Hepatocyte (in vitro differentiated cells): ENCODE measurements at regions not wholly inside any gene's neighbourhood (a gene's known extent, or its start where the extent isn't known, plus 50 kb on each side); places are given as distances from the start of the nearest gene placed in this dataset.

Experiments used
- DNase-seq: peaks from one replicate; pipeline ENCODE4 v3.0.0-alpha.2; 2016; ENCODE audit warnings: low spot score
- H2AFZ ChIP-seq: fragments of 200-600 bp; sonication (generic); 2 replicates; pipeline ENCODE4 v1.6.0; 2016; ENCODE audit warnings: antibody characterized with exemption, mild to moderate bottlenecking
- H3K27ac ChIP-seq: fragments of 200-600 bp; sonication (generic); 2 replicates; pipeline ENCODE4 v1.5.1; 2016; ENCODE audit warnings: mild to moderate bottlenecking
- H3K27me3 ChIP-seq: fragments of 200-600 bp; sonication (generic); 2 replicates; pipeline ENCODE4 v1.6.1; 2016
- H3K36me3 ChIP-seq: fragments of 200-600 bp; sonication (generic); replicated peaks from 2 replicates; pipeline ENCODE4 v1.5.1; 2016; ENCODE audit warnings: low read depth; ENCODE audit not compliant: insufficient read depth
- H3K4me1 ChIP-seq: fragments of 200-600 bp; sonication (generic); 2 replicates; pipeline ENCODE4 v1.5.1; 2016; ENCODE audit warnings: mild to moderate bottlenecking, moderate library complexity; ENCODE audit not compliant: insufficient read depth
- H3K4me2 ChIP-seq: fragments of 200-600 bp; sonication (generic); 2 replicates; pipeline ENCODE4 v1.6.0; 2016
- H3K4me3 ChIP-seq: fragments of 200-600 bp; sonication (generic); 2 replicates; pipeline ENCODE4 v1.5.1; 2016; ENCODE audit warnings: mild to moderate bottlenecking
- H3K79me2 ChIP-seq: fragments of 200-600 bp; sonication (generic); 2 replicates; pipeline ENCODE4 v1.6.0; 2017; ENCODE audit warnings: mild to moderate bottlenecking
- H3K9me2 ChIP-seq: fragments of 200-600 bp; sonication (generic); replicated peaks from 2 replicates; pipeline ENCODE4 v1.6.0; 2017; ENCODE audit warnings: mild to moderate bottlenecking; ENCODE audit not compliant: insufficient read depth
- H3K9me3 ChIP-seq: fragments of 200-600 bp; sonication (generic); 2 replicates; pipeline ENCODE4 v1.5.1; 2016; ENCODE audit warnings: low read depth, mild to moderate bottlenecking
- H4K20me1 ChIP-seq: fragments of 200-600 bp; sonication (generic); 2 replicates; pipeline ENCODE4 v1.6.0; 2016; ENCODE audit warnings: mild to moderate bottlenecking; ENCODE audit not compliant: insufficient read depth, poor library complexity, severe bottlenecking
- EZH2 ChIP-seq: fragments of 200-600 bp; sonication (generic); IDR thresholded peaks from 2 replicates; pipeline ENCODE4 v1.6.1; 2016; ENCODE audit warnings: antibody characterized with exemption, mild to moderate bottlenecking, borderline replicate concordance
- EZH2phosphoT487 ChIP-seq: fragments of 200-600 bp; sonication (generic); IDR thresholded peaks from one replicate; pipeline ENCODE4 v1.6.1; 2018; ENCODE audit warnings: antibody characterized with exemption, mild to moderate bottlenecking, low read depth, moderate library complexity; ENCODE audit not compliant: unreplicated experiment, severe bottlenecking
- WGBS: methylation state at CpG from one replicate; pipeline ENCODE4 v1.1.6; 2016; ENCODE audit warnings: low lambda C conversion rate; ENCODE audit errors: missing lambda C conversion rate; 5-methylcytosine and 5-hydroxymethylcytosine counted together
- TF ChIP-seq, protein P1 (sequence below): fragments of 200-600 bp; sonication (generic); IDR thresholded peaks from 2 replicates; pipeline ENCODE4 v1.5.1; 2016; ENCODE audit warnings: antibody characterized with exemption, mild to moderate bottlenecking; ENCODE audit not compliant: poor library complexity

DNA sequence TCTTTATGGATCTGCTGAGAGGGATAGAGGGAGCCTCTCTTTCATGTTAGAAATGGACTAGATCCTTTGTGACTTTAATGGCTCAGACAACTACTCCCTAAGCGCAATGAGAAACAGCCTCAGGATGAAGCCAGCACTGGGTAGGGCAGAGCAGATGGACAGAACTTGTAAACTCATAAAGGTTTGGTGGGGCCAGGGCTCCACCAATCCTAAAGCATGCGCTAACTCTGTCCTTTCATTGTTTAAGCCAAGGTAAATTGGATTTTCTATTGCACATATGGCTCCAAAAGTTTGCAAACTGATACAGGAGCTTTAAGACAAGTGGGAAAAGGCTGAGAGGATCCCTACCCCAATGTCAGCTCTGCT lies 178.1 kb upstream of the MEOX2 start:
- WGBS, result 97% methylated on average over 2 of the region's 2 CpGs
- Histone ChIP-seq H4K20me1 (no peaks in the 10 kb centered on the region), H3K9me3 (no peaks in the 10 kb centered on the region), H3K36me3 (no peaks in the 10 kb centered on the region), H3K9me2 (no peaks in the 10 kb centered on the region), H3K27me3 (no peaks in the 10 kb centered on the region), H3K79me2 (no peaks in the 10 kb centered on the region), H3K4me3 (no peak overlapping the region), H3K27ac (no peak overlapping the region), H2AFZ (no peak overlapping the region), H3K4me1 (no peaks in the 10 kb centered on the region), H3K4me2 (no peak overlapping the region)
- DNase-seq, result no peak
- TF ChIP-seq EZH2phosphoT487, result no peak

DNA sequence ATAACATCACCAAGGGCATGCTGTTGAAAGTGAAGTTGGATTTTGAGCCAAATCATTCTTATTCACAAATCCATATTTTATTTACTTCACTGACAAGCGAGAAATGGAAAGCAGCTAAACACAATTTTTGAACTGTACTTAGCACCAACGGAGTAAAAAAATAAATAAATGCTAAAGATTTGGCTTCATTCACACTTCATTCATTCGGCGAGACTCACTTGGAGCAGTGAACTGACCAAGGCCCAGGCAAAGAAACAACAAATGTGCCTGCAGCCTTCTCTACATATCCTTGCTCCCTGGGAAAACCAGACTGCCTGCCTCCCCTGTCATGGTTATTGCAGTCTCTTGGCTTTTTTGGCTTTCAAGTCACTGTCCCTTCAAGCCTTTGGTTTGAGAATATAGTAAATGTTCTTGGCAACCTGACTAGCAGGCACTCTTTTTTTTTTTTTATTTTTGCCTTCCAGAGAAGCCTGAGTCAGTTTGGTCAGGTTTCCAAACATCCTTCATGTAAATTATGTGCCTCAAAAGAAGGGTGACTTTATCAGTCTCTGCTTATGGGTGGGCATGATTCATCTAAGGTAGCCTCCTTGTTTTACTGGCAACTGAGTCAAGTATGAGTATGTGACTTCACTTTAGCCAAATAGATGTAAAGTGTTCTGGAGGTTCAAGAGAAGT lies 177.6 kb upstream of the MEOX2 start:
- WGBS, result 94% methylated on average over 4 of the region's 4 CpGs
- no peaks in the 10 kb centered on the region for H3K79me2 ChIP-seq
- H3K4me1 ChIP-seq, result no peaks in the 10 kb centered on the region
- no peaks in the 10 kb centered on the region for H3K9me3 ChIP-seq
- no peak overlapping the region for H2AFZ ChIP-seq
- no peak overlapping the region for H3K27ac ChIP-seq
- no peak overlapping the region for H3K4me2 ChIP-seq
- no peaks in the 10 kb centered on the region for H3K9me2 ChIP-seq
- DNase-seq, result no peak
- no peaks in the 10 kb centered on the region for H3K36me3 ChIP-seq
- TF ChIP-seq EZH2phosphoT487, result no peak
- TF ChIP-seq EZH2, result no peak
- TF ChIP-seq, protein P1, sequence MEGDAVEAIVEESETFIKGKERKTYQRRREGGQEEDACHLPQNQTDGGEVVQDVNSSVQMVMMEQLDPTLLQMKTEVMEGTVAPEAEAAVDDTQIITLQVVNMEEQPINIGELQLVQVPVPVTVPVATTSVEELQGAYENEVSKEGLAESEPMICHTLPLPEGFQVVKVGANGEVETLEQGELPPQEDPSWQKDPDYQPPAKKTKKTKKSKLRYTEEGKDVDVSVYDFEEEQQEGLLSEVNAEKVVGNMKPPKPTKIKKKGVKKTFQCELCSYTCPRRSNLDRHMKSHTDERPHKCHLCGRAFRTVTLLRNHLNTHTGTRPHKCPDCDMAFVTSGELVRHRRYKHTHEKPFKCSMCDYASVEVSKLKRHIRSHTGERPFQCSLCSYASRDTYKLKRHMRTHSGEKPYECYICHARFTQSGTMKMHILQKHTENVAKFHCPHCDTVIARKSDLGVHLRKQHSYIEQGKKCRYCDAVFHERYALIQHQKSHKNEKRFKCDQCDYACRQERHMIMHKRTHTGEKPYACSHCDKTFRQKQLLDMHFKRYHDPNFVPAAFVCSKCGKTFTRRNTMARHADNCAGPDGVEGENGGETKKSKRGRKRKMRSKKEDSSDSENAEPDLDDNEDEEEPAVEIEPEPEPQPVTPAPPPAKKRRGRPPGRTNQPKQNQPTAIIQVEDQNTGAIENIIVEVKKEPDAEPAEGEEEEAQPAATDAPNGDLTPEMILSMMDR, result no peak
- H3K27me3 ChIP-seq, result no peaks in the 10 kb centered on the region
- H3K4me3 ChIP-seq, result no peak overlapping the region
- H4K20me1 ChIP-seq, result no peaks in the 10 kb centered on the region

DNA sequence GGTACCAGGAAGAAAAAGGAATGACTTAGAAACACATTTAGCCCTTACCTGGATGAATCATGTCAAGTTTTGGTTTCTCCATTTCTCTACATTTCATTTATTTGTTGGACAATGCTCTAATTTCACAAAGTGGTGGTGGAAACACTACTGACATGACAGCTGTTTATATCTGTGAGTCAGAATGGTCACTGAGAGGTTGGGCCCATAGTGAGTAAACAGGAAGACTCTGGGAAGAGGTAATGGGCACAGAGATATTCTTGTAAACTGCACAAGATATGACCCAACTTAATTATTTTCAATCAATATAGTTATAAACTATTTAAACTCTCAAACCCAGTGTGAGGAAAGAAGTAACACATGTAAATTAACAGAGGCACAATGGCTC lies 176.3 kb upstream of the MEOX2 start:
- no peaks in the 10 kb centered on the region for H3K9me3 ChIP-seq
- no peaks in the 10 kb centered on the region for H3K27me3 ChIP-seq
- no peak overlapping the region for H3K4me3 ChIP-seq
- no peaks in the 10 kb centered on the region for H3K4me1 ChIP-seq
- no peaks in the 10 kb centered on the region for H4K20me1 ChIP-seq
- H2AFZ ChIP-seq, result no peak overlapping the region
- H3K9me2 ChIP-seq, result no peaks in the 10 kb centered on the region
- no peaks in the 10 kb centered on the region for H3K79me2 ChIP-seq
- no peak for DNase-seq
- no peak overlapping the region for H3K27ac ChIP-seq
- no peaks in the 10 kb centered on the region for H3K36me3 ChIP-seq
- TF ChIP-seq EZH2 (no peak), EZH2phosphoT487 (no peak)
- TF ChIP-seq, protein P1, result no peak
- no peak overlapping the region for H3K4me2 ChIP-seq

DNA sequence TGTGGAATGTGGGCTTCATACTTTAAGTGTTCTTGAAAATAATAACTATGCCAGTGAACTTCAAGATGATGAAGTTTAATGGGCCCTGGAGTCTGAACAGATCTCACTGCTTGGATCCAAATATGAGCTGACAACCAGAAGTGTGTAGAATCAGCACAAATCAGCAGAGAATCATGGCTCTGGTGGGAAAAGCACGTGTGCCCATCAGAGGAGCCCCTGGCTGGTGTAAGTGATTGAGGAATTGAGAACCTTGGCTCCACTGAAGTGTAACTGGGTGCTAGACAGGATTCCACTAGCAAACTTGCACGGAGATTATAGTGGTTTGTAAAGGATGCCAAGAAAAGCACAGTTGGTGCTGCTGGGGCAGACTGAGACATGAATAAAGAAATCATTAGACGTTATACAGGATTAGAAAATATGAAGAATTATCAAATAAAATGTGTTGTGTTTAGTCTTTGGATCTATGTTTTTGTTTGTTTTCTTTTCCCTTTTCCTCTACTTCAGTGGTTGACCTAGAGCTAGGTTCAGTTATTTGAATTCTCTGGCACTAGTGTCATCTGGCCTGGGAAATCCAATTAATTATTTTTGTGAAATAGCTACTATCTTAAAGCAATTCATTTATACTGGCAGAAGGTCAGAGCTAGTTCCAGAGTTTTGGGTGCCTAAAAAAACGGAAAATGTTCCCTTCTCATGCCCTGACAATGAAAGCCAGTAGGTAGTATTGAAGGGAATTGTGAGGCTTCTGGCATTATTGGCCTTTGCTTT lies 175.7 kb upstream of the MEOX2 start:
- no peak for DNase-seq
- no peak overlapping the region for H2AFZ ChIP-seq
- no peaks in the 10 kb centered on the region for H4K20me1 ChIP-seq
- no peaks in the 10 kb centered on the region for H3K4me1 ChIP-seq
- H3K27ac ChIP-seq, result no peak overlapping the region
- H3K9me2 ChIP-seq, result no peaks in the 10 kb centered on the region
- WGBS, result 83% methylated on average over 4 of the region's 4 CpGs
- TF ChIP-seq, protein P1, result no peak
- TF ChIP-seq EZH2 (no peak), EZH2phosphoT487 (no peak)
- H3K79me2 ChIP-seq, result no peaks in the 10 kb centered on the region
- H3K4me3 ChIP-seq, result no peak overlapping the region
- no peaks in the 10 kb centered on the region for H3K9me3 ChIP-seq
- H3K4me2 ChIP-seq, result no peak overlapping the region
- H3K36me3 ChIP-seq, result no peaks in the 10 kb centered on the region
- no peaks in the 10 kb centered on the region for H3K27me3 ChIP-seq
